IMR-90 (cell line): ENCODE measurements at regions not wholly inside any gene's neighbourhood (a gene's known extent, or its start where the extent isn't known, plus 50 kb on each side); places are given as distances from the start of the nearest gene placed in this dataset.

Experiments used
- CHD1 ChIP-seq: IDR thresholded peaks from 2 replicates; pipeline ENCODE4 v1.6.1; 2012; ENCODE audit warnings: low read depth, low read length, improper control_type of control experiment
- FOS ChIP-seq: fragments of 150-350 bp; IDR thresholded peaks from 2 replicates; pipeline ENCODE4 v1.6.1; 2016; ENCODE audit warnings: low read depth, low read length
- MXI1 ChIP-seq: IDR thresholded peaks from 2 replicates; pipeline ENCODE4 v1.6.1; 2012; ENCODE audit warnings: low read depth, mild to moderate bottlenecking, low read length, moderate library complexity, borderline replicate concordance
- POLR2A ChIP-seq: IDR thresholded peaks from 2 replicates; pipeline ENCODE4 v1.6.1; 2012; ENCODE audit warnings: mild to moderate bottlenecking, low read depth, low read length
- RAD21 ChIP-seq: IDR thresholded peaks from 2 replicates; pipeline ENCODE4 v1.6.1; 2012; ENCODE audit warnings: low read length, improper control_type of control experiment
- RFX5 ChIP-seq: IDR thresholded peaks from 2 replicates; pipeline ENCODE4 v1.8.0; 2012; ENCODE audit warnings: low read depth, mild to moderate bottlenecking, low read length, moderate library complexity
- SMC3 ChIP-seq: fragments of 150-350 bp; IDR thresholded peaks from 2 replicates; pipeline ENCODE4 v1.6.1; 2016; ENCODE audit warnings: low read depth, mild to moderate bottlenecking, antibody characterized with exemption, low read length, moderate library complexity
- TF ChIP-seq, protein P1 (sequence below): conservative IDR thresholded peaks from 2 replicates; pipeline ENCODE4 v1.5.1; 2012; ENCODE audit warnings: mild to moderate bottlenecking, low read depth, low read length, improper control_type of control experiment
- TF ChIP-seq, protein P2 (sequence below): fragments of 150-350 bp; IDR thresholded peaks from 2 replicates; pipeline ENCODE4 v1.6.1; 2017; ENCODE audit warnings: mild to moderate bottlenecking, antibody characterized with exemption, low read length, low read depth
- TF ChIP-seq, protein P3 (sequence below): fragments of 150-350 bp; IDR thresholded peaks from 2 replicates; pipeline ENCODE4 v1.6.1; 2016; ENCODE audit warnings: low read depth, mild to moderate bottlenecking, low read length, moderate library complexity, borderline replicate concordance

DNA sequence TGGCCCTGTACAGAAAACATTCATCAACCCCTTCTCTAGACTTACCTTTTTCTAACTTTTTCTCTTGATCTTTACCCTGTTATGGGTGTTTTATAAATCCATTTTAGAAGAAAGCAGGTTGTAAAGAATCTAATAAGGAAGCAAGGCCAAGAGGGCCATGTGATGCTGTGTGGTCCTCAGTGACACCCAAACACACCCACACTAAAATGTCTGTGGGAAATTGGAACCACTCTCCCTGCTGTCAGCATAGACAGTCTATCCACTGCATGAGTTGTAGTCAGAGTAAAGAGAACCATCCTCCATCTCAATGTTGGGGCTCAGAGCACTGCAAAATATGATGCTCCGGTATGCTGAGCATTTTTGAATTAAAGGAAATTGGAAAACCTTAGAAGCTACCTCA, 235.5 kb downstream of the SKIDA1 start:
- TF ChIP-seq, protein P1, sequence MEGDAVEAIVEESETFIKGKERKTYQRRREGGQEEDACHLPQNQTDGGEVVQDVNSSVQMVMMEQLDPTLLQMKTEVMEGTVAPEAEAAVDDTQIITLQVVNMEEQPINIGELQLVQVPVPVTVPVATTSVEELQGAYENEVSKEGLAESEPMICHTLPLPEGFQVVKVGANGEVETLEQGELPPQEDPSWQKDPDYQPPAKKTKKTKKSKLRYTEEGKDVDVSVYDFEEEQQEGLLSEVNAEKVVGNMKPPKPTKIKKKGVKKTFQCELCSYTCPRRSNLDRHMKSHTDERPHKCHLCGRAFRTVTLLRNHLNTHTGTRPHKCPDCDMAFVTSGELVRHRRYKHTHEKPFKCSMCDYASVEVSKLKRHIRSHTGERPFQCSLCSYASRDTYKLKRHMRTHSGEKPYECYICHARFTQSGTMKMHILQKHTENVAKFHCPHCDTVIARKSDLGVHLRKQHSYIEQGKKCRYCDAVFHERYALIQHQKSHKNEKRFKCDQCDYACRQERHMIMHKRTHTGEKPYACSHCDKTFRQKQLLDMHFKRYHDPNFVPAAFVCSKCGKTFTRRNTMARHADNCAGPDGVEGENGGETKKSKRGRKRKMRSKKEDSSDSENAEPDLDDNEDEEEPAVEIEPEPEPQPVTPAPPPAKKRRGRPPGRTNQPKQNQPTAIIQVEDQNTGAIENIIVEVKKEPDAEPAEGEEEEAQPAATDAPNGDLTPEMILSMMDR, result no peak
- TF ChIP-seq FOS (no peak), POLR2A (no peak), CHD1 (no peak), SMC3 (no peak), RAD21 (no peak), MXI1 (no peak), RFX5 (no peak)
- TF ChIP-seq, protein P2, sequence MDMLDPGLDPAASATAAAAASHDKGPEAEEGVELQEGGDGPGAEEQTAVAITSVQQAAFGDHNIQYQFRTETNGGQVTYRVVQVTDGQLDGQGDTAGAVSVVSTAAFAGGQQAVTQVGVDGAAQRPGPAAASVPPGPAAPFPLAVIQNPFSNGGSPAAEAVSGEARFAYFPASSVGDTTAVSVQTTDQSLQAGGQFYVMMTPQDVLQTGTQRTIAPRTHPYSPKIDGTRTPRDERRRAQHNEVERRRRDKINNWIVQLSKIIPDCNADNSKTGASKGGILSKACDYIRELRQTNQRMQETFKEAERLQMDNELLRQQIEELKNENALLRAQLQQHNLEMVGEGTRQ, result no peak
- TF ChIP-seq, protein P3, sequence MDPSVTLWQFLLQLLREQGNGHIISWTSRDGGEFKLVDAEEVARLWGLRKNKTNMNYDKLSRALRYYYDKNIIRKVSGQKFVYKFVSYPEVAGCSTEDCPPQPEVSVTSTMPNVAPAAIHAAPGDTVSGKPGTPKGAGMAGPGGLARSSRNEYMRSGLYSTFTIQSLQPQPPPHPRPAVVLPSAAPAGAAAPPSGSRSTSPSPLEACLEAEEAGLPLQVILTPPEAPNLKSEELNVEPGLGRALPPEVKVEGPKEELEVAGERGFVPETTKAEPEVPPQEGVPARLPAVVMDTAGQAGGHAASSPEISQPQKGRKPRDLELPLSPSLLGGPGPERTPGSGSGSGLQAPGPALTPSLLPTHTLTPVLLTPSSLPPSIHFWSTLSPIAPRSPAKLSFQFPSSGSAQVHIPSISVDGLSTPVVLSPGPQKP, result no peak
